Ishikawa (cell line): ENCODE measurements at regions not wholly inside any gene's neighbourhood (a gene's known extent, or its start where the extent isn't known, plus 50 kb on each side); places are given as distances from the start of the nearest gene placed in this dataset.

Experiments used
- CREB1 ChIP-seq: IDR thresholded peaks from 2 replicates; pipeline ENCODE4 v1.6.1; 2012; ENCODE audit warnings: low read depth
- FOXM1 ChIP-seq: IDR thresholded peaks from 2 replicates; pipeline ENCODE4 v1.6.1; 2012; ENCODE audit warnings: low read depth, borderline replicate concordance
- YY1 ChIP-seq: IDR thresholded peaks from 2 replicates; pipeline ENCODE4 v1.6.1; 2012; ENCODE audit warnings: low read depth

- TF ChIP-seq FOXM1 (no peak), CREB1 (no peak), YY1 (no peak)
These were observed 266.6 kb downstream of the PIK3R1 start for GRCh38 chr5:68482199-68482598.
